Fibroblast of lung (primary cell): ENCODE measurements at regions not wholly inside any gene's neighbourhood (a gene's known extent, or its start where the extent isn't known, plus 50 kb on each side); places are given as distances from the start of the nearest gene placed in this dataset.

Experiments
- EZH2 ChIP-seq: IDR thresholded peaks from 2 replicates; pipeline ENCODE4 v1.5.1; 2012; ENCODE audit warnings: low read length, control low read depth, mild to moderate bottlenecking; ENCODE audit errors: missing control alignments
- TF ChIP-seq, protein P1 (sequence below), 2 donors: IDR thresholded peaks in 1 of 2; conservative IDR thresholded peaks in 1 of 2; 1 replicate in 1 of 2; 2 replicates in 1 of 2; pipeline ENCODE4 v1.5.1; 2011 to 2012; ENCODE audit warnings: low read length in 2 of 2, control low read depth in 1 of 2, inconsistent platforms in 1 of 2, low read depth in 1 of 2, mild to moderate bottlenecking in 1 of 2

GRCh38 chr12:24460099-24460498 is 488.8 kb downstream of the BCAT1 start:
- TF ChIP-seq, protein P1, sequence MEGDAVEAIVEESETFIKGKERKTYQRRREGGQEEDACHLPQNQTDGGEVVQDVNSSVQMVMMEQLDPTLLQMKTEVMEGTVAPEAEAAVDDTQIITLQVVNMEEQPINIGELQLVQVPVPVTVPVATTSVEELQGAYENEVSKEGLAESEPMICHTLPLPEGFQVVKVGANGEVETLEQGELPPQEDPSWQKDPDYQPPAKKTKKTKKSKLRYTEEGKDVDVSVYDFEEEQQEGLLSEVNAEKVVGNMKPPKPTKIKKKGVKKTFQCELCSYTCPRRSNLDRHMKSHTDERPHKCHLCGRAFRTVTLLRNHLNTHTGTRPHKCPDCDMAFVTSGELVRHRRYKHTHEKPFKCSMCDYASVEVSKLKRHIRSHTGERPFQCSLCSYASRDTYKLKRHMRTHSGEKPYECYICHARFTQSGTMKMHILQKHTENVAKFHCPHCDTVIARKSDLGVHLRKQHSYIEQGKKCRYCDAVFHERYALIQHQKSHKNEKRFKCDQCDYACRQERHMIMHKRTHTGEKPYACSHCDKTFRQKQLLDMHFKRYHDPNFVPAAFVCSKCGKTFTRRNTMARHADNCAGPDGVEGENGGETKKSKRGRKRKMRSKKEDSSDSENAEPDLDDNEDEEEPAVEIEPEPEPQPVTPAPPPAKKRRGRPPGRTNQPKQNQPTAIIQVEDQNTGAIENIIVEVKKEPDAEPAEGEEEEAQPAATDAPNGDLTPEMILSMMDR (conservative IDR thresholded peaks at IDR 0.05 in 1 of 2, IDR thresholded peaks at IDR 0.05 in 1 of 2; ENCODE audit: low read depth in 1 of 2, low read length in 2 of 2), result no peak
- TF ChIP-seq EZH2, result no peak
